ENCODE measurements at regions not wholly inside any gene's neighbourhood (a gene's known extent, or its start where the extent isn't known, plus 50 kb on each side); places are given as distances from the start of the nearest gene placed in this dataset.

DNA sequence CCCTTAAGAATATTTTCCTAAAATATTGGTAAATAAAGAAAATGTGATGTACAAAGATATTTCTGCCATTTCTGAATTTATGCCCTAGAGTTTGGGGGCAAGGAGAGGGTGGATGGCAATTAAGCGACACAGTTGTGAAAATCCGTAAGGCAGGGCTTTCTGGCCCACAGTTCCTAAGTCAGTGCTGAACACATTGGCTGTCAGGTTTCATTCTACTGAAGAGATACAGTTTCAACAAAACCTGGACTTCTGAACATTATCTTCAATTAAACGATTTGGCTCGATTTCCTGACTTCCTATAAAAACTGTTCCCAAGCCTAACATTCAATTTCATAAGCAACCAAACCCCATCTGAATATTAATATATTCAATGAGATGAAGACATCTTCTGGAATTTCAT is 61.1 kb upstream of the NEBL start:
- Histone ChIP-seq H3K27ac (ENCODE audit: low read depth in 1 of 2, low read length in 2 of 2) (no peak overlapping the region), H3K27me3 (ENCODE audit: control insufficient read depth in 1 of 2, insufficient read depth in 2 of 2, low read length in 1 of 2) (peaks cover 0 to 2% of the 10 kb centered on the region in 2 donors), H3K36me3 (ENCODE audit: control insufficient read depth in 1 of 2, insufficient read depth in 2 of 2, low read length in 1 of 2) (no peaks in the 10 kb centered on the region), H3K9me3 (ENCODE audit: control insufficient read depth, low read length) (no peaks in the 10 kb centered on the region), H3K4me3 (ENCODE audit: low read length in 2 of 2) (no peak overlapping the region), H3K4me1 (ENCODE audit: control insufficient read depth in 1 of 2, insufficient read depth in 2 of 2, low read length in 2 of 2) (no peaks in the 10 kb centered on the region)
- intact Hi-C loops (cut with DNase I): no loop called here
- 85 to 90% methylated on average over 4 of the region's 4 CpGs for WGBS, 2 donors
- ATAC-seq (ENCODE audit: low FRiP score): no peak
- no peak for DNase-seq

DNA sequence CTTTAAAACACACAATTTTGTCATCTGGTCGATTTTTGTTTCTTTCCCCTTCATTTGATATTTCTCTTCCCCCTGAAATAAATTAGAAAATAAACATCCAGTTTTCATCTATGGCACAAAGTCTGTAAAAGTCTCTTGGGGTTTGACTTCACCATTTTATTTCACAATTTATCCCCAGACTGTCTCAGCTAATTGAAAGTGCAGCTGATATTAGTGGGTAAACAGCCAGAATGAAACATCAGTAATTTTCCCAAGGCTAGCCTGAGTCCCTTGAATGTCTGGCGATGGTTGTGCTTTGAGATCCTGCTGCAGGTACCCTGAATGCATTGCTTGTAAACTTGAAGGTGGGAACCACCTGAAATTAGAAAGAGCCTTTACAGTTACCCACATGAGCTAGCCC is 60.6 kb upstream of the NEBL start:
- H3K4me3 ChIP-seq (ENCODE audit: low read length in 2 of 2): no peak overlapping the region
- ATAC-seq (ENCODE audit: low FRiP score) (no peak), DNase-seq (no peak)
- H3K9me3 ChIP-seq (ENCODE audit: control insufficient read depth, low read length): no peaks in the 10 kb centered on the region
- no peak overlapping the region for H3K27ac ChIP-seq (ENCODE audit: low read depth in 1 of 2, low read length in 2 of 2)
- H3K36me3 ChIP-seq (ENCODE audit: control insufficient read depth in 1 of 2, insufficient read depth in 2 of 2, low read length in 1 of 2): no peaks in the 10 kb centered on the region
- peaks cover 0 to 2% of the 10 kb centered on the region in 2 donors for H3K27me3 ChIP-seq (ENCODE audit: control insufficient read depth in 1 of 2, insufficient read depth in 2 of 2, low read length in 1 of 2)
- H3K4me1 ChIP-seq (ENCODE audit: control insufficient read depth in 1 of 2, insufficient read depth in 2 of 2, low read length in 2 of 2): no peaks in the 10 kb centered on the region
- intact Hi-C loops (cut with DNase I): no loop called here
- 59 to 74% methylated on average over 2 of the region's 2 CpGs for WGBS, 2 donors

- no peaks in the 10 kb centered on the region for H3K36me3 ChIP-seq (ENCODE audit: control insufficient read depth in 1 of 2, insufficient read depth in 2 of 2, low read length in 1 of 2)
- intact Hi-C loops (cut with DNase I): no loop called here
- 61 to 64% methylated on average over 3 of the region's 3 CpGs for WGBS, 2 donors
- H3K27me3 ChIP-seq (ENCODE audit: control insufficient read depth in 1 of 2, insufficient read depth in 2 of 2, low read length in 1 of 2): peaks cover 0 to 2% of the 10 kb centered on the region in 2 donors
- DNase-seq: no peak
- no peak for ATAC-seq (ENCODE audit: low FRiP score)
- no peaks in the 10 kb centered on the region for H3K4me1 ChIP-seq (ENCODE audit: control insufficient read depth in 1 of 2, insufficient read depth in 2 of 2, low read length in 2 of 2)
- H3K4me3 ChIP-seq (ENCODE audit: low read length in 2 of 2): no peak overlapping the region
- no peaks in the 10 kb centered on the region for H3K9me3 ChIP-seq (ENCODE audit: control insufficient read depth, low read length)
- no peak overlapping the region for H3K27ac ChIP-seq (ENCODE audit: low read depth in 1 of 2, low read length in 2 of 2)
Measured at GRCh38 chr10:20956843-20957242, 59.7 kb upstream of the NEBL start.

DNA sequence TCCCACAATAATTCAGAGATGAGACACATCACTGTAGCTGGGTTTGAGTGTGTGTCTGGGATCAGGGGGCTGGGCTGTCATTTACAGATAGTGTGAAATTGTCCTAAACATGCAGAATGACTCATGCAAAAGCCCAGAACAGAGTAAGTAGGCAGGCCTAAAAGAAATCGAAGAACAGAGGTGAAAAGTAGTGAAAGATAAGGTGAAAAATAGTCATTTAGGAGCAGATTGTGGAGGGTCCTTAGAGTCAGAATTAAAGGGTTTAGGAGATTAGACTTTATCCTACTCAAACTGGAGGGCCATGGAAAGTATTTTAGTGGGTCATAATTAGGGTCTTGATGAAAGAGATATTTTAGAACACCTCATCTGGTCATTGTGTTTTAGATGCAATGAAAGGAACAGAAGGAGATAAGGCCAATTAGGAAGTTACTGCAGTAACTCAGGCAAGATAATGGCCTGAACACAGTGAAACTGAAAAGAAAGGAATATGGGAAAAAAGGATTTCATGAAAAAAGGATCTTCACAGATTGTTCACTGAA is 58.3 kb upstream of the NEBL start:
- 24 to 56% methylated on average over 1 of the region's 1 CpG for WGBS, 2 donors
- H3K4me1 ChIP-seq (ENCODE audit: control insufficient read depth in 1 of 2, insufficient read depth in 2 of 2, low read length in 2 of 2): no peaks in the 10 kb centered on the region
- H3K36me3 ChIP-seq (ENCODE audit: control insufficient read depth in 1 of 2, insufficient read depth in 2 of 2, low read length in 1 of 2): no peaks in the 10 kb centered on the region
- intact Hi-C loops (cut with DNase I): no loop called here
- H3K27me3 ChIP-seq (ENCODE audit: control insufficient read depth in 1 of 2, insufficient read depth in 2 of 2, low read length in 1 of 2): peaks cover 0 to 2% of the 10 kb centered on the region in 2 donors
- H3K27ac ChIP-seq (ENCODE audit: low read depth in 1 of 2, low read length in 2 of 2): no peak overlapping the region
- no peaks in the 10 kb centered on the region for H3K9me3 ChIP-seq (ENCODE audit: control insufficient read depth, low read length)
- ATAC-seq (ENCODE audit: low FRiP score) (no peak), DNase-seq (no peak)
- no peak overlapping the region for H3K4me3 ChIP-seq (ENCODE audit: low read length in 2 of 2)

DNA sequence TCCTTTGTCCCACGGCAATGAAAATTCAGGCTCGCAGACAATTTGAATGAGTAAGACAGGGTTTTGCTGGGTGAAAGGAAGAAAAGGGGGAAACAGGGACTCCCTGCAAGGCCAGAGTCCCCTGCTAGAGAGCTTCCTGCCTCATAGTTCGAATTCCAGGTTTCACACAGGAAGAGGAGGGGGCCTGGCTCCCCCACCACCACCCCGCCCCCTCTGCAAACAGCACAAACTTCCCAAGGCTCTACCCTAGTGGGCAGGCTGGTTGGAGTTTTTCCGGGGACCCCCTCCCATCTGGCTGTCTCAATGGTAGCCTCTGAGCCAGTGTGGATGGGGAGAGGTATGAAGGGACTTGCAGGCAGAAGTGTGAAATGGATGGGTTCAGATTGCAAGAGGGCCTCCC is 57.4 kb upstream of the NEBL start:
- H3K9me3 ChIP-seq (ENCODE audit: control insufficient read depth, low read length): no peaks in the 10 kb centered on the region
- no peak overlapping the region for H3K4me3 ChIP-seq (ENCODE audit: low read length in 2 of 2)
- WGBS, 2 donors: 82 to 86% methylated on average over 5 of the region's 5 CpGs
- peaks cover 0 to 2% of the 10 kb centered on the region in 2 donors for H3K27me3 ChIP-seq (ENCODE audit: control insufficient read depth in 1 of 2, insufficient read depth in 2 of 2, low read length in 1 of 2)
- no peak overlapping the region for H3K27ac ChIP-seq (ENCODE audit: low read depth in 1 of 2, low read length in 2 of 2)
- intact Hi-C loops (cut with DNase I): no loop called here
- ATAC-seq (ENCODE audit: low FRiP score) (no peak), DNase-seq (no peak)
- no peaks in the 10 kb centered on the region for H3K36me3 ChIP-seq (ENCODE audit: control insufficient read depth in 1 of 2, insufficient read depth in 2 of 2, low read length in 1 of 2)
- no peaks in the 10 kb centered on the region for H3K4me1 ChIP-seq (ENCODE audit: control insufficient read depth in 1 of 2, insufficient read depth in 2 of 2, low read length in 2 of 2)

DNA sequence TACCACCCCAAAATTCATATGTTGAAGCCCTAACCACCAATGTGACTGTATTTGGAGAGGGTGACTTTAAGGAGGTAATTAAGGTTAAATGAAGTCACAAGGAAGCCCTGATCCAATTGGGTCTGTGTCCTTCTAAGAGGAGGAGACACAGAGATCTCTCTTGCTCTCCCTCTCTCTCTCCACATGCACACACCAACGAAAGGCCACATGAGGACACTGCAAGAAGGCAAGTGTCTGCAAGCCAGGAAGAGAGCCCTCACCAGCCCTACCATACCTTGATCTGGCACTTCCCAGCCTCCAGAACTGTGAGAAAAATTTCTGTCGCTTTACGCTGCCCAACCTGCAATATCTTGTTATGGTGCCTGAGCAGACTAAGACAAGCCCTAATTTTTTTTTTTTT is 56.0 kb upstream of the NEBL start:
- Histone ChIP-seq H3K36me3 (ENCODE audit: control insufficient read depth in 1 of 2, insufficient read depth in 2 of 2, low read length in 1 of 2) (no peaks in the 10 kb centered on the region), H3K27me3 (ENCODE audit: control insufficient read depth in 1 of 2, insufficient read depth in 2 of 2, low read length in 1 of 2) (peaks cover 0 to 2% of the 10 kb centered on the region in 2 donors), H3K4me3 (ENCODE audit: low read length in 2 of 2) (no peak overlapping the region), H3K4me1 (ENCODE audit: control insufficient read depth in 1 of 2, insufficient read depth in 2 of 2, low read length in 2 of 2) (no peaks in the 10 kb centered on the region), H3K27ac (ENCODE audit: low read depth in 1 of 2, low read length in 2 of 2) (no peak overlapping the region), H3K9me3 (ENCODE audit: control insufficient read depth, low read length) (no peaks in the 10 kb centered on the region)
- intact Hi-C loops (cut with DNase I): no loop called here
- WGBS, 2 donors: 95 to 96% methylated on average over 3 of the region's 3 CpGs
- DNase-seq (no peak), ATAC-seq (ENCODE audit: low FRiP score) (no peak)

GRCh38 chr10:20949967-20950366 is 52.9 kb upstream of the NEBL start:
- DNase-seq: no peak
- WGBS, 2 donors: 84 to 86% methylated on average over 6 of the region's 6 CpGs
- no peak for ATAC-seq (ENCODE audit: low FRiP score)

GRCh38 chr10:20948686-20949327 is 51.7 kb upstream of the NEBL start:
- Histone ChIP-seq H3K4me1 (ENCODE audit: control insufficient read depth in 1 of 2, insufficient read depth in 2 of 2, low read length in 2 of 2) (no peaks in the 10 kb centered on the region), H3K27ac (ENCODE audit: low read depth in 1 of 2, low read length in 2 of 2) (no peak overlapping the region), H3K4me3 (ENCODE audit: low read length in 2 of 2) (no peak overlapping the region), H3K36me3 (ENCODE audit: control insufficient read depth in 1 of 2, insufficient read depth in 2 of 2, low read length in 1 of 2) (no peaks in the 10 kb centered on the region), H3K27me3 (ENCODE audit: control insufficient read depth in 1 of 2, insufficient read depth in 2 of 2, low read length in 1 of 2) (no peaks in the 10 kb centered on the region), H3K9me3 (ENCODE audit: control insufficient read depth, low read length) (no peaks in the 10 kb centered on the region)
- DNase-seq (no peak), ATAC-seq (ENCODE audit: low FRiP score) (no peak)
- intact Hi-C loops (cut with DNase I): no loop called here
- 61% methylated on average over 7 of the region's 7 CpGs for WGBS, 2 donors

More at GRCh38 chr10:20949967-20950366, 52.9 kb upstream of the NEBL start:
- no peaks in the 10 kb centered on the region for H3K9me3 ChIP-seq (ENCODE audit: control insufficient read depth, low read length)
- H3K4me3 ChIP-seq (ENCODE audit: low read length in 2 of 2): no peak overlapping the region
- no peak overlapping the region for H3K27ac ChIP-seq (ENCODE audit: low read depth in 1 of 2, low read length in 2 of 2)
- H3K4me1 ChIP-seq (ENCODE audit: control insufficient read depth in 1 of 2, insufficient read depth in 2 of 2, low read length in 2 of 2): no peaks in the 10 kb centered on the region
- no peaks in the 10 kb centered on the region for H3K36me3 ChIP-seq (ENCODE audit: control insufficient read depth in 1 of 2, insufficient read depth in 2 of 2, low read length in 1 of 2)
- intact Hi-C loops (cut with DNase I): no loop called here
- H3K27me3 ChIP-seq (ENCODE audit: control insufficient read depth in 1 of 2, insufficient read depth in 2 of 2, low read length in 1 of 2): no peaks in the 10 kb centered on the region
